Stimulated activated CD4-positive, alpha-beta T cell treated with anti-CD3 and anti-CD28 coated beads, TNF-alpha, amount 100 ng/mL, for 48 hours (primary cell): ENCODE measurements at regions not wholly inside any gene's neighbourhood (a gene's known extent, or its start where the extent isn't known, plus 50 kb on each side); places are given as distances from the start of the nearest gene placed in this dataset.
"Not testable (repeated sequence)": the region's sequence is repeated elsewhere in the genome, so short reads cannot be mapped to it uniquely, and the experiment has no call there.

ENCODE experiments used
- DNase-seq, 3 donors: peaks; one replicate each; pipeline ENCODE4 v3.0.0-alpha.2; 2020; ENCODE audit warnings: low read depth in 3 of 3

DNA sequence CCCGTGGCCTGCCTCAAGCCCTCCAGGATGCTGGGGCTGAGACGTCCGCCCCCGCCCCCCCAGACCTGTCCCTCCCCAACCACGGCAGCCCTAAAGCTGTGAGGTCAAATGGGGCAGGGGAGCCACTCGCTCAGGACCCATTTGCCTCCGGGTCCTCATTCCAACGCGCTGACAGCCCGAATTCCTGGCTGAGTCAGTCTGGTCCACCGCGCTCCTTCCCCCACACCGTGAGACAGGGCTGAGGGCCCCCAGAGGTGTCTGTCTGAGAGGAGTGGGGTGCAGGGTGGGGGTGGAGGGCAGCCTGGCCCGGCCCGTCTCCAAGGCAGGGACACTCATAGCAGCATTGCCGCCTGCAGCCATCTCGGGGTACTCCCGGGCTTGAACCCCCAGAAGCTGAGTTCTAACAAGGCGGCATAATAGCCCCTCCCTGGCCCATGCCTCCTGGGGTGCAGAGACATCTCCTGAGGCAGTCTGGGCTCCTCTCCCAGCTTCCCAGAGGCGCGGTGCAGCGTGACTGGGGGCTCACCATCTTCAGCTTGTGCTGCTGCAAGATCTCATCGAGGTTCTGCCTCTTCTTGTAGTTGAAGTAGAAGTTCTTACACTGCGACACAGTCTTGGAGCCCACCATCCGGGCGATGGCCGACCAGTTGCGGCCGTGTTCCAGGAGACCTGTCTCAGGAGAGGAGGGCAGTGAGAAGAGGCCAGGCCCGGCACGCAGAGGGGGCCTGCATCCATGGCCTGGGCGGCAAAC lies 90.5 kb downstream of the RFLNA start:
- DNase-seq, result no peak

DNA sequence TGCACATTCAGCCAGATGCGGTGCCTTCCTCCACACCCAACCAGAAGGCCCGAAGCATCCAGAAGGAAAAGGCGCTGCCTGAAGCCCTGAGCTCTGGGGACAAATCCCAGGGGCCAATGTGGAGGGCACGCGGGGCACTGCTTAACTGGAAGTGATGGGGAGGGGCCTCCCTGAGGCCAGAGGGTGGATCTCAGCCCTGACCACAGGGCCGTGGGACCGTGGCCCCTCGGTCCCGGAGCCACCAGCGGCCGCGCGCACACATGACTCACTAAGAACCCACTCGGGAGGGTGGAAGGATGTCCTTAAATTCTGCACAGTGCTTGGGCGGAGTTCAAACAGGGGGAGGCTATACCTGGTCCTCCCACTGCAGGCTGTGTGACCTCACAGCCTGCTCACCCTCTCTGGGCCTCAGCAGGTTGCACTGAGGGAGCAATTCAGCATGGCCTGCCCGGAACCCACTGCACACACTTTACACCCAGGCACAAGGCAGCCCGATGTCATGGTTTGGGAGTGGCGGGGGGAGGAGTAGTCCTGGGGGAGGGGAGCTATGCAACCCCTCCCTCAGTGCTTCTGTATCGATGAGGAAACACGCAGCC lies 89.5 kb downstream of the RFLNA start:
- DNase-seq, result no peak

DNA sequence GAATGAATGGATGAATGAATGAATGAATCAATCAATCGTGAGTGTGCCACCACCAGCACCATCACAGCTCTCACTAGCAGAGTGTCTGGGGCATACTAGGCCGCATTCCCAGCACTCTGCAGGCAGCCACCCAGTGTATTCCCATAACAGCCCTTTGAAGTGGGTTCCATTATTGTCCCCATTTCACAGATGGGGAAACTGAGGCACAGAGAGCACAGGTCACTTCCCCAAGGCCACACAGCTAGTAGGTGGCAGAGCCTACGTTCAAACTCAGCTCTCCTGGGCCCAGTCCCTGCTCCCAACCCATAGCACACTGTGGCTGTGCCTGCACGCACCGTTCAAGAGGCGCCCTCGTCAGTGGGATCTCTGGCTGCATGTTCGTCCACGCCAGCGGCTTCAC lies 88.1 kb downstream of the RFLNA start:
- DNase-seq, result no peak

DNA sequence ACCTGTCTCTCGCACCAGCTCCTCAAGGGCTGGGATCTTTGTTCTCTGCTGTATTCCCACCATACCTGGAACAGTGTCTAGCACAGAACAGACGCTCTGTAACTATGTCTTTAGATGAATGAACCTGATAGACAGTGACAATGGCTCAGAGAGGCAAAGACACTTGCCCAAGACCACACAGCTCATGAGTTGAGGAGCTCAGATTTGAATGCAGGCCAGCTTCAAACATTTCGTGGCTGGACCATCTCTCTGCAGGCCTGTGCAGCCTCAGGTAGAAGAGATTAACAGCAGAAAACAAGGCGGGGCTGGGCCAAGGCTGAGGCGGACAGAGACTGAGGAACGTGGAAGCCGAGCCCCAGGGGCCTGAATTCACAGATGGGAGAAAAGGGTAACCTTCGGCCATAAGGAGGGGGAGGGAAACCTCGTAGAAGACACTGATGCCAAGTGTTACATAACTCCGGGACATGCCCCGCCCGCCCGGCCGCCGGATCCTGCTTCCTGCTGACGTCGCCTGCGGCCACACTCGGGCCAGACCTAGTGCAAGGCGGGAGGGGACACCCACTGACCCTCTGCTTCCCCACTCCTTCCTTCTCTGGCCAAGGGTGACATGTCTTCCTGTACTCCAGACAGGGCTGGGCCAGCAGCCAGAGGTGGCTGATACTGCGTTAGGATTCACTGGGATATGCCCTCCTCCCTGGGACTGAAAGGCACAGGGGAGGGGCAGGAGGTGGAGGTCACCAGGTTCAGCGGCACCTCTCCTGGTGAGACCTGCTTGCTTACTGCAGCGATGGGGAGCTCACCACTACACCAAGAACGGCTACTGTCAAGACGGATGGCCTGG lies 86.8 kb downstream of the RFLNA start:
- DNase-seq, result no peak

DNA sequence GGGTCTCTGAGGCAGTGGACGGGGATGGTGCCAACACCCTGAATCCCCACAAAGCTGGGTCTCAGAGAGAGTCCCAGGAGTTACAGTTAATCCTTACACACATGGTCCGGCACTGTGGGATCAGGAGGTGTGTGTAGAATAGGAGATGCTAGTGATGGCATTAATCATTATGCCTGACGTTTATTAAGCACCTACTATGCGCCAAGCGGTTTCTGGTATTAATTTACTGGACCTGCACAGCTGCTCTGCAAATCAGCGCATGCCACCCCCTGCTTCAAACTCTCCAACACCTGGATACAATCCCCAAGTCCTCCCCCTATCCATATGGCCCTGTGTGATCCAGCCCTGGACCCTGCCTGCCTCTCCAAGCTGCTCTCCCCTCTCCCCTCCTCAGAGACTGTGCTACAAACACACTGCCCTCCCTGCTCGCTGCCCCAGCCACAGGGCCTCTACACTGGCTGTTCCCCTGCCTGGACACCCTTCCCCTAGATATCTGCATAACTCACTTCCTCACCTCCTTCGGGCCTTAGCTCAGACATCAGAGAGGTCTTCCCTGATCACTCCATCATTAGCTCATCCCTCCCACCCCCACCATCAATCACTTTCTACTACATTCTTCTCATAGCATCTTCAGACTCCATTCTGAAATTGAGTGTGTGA lies 86.0 kb downstream of the RFLNA start:
- DNase-seq, result no peak

DNA sequence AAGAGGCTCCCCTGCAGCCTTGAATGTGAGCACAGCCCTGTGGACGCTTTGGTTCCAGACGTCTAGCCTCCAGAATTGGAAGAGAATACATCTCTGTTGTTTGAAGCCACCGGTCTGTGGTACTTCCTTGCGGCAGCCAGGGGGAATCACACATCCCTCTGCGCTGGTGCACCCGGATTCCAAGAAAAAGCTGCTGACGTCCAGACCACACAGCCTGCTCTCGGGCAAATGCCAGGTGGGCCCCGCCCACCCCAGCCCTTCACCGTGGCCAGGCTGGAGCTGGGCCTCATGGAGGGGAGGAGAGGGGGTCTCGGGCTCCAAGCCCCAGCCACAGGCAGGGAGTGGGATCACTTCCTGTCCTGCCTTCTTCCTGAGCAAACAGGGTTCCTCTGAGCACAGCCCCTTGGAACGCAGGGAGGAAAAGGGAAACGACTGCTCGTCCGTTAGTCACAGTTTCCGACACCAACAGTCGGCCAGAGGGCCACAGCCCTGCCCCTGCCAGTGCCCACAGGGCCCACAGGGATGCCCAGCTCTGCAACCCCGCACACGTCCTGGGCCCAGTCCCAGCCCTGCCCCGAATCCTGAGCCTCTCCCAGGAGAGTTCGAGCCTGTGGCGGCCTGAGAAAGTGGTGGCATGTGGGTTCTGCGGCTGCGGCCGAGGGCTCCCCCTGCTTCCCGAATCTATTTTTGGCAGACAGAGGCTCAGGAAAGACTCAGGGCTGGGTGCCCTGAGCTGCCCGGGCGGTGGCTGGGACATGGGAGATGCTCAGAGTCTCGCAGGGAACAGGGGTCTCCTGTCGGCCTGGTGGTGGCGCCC lies 85.3 kb downstream of the RFLNA start:
- no peak for DNase-seq

DNA sequence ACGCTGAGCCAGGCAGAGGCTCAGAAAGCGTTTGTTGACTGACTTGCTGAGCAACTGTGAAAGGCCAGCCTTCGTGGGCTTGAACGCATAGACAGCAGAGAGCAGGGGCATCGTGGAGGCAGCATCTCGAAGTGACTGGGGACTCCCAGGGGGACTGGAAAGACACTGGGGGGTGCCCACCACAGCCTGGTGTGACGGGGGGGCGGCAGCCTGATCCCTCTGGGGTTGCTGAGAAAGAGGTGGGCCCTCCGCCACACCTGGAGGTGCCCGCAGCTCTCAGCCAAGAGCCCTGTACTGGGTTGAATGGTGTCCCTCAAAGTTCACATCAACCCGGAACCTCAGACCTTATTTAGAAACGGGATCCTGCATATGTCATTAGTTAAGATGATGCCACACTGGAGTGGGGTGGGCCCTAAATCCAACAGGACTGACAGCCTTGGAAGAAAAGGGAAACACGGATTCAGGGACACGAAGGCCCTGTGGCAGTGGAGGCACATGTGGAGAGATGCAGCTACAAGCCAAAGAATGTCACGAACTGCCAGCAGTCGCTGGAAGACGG lies 84.6 kb downstream of the RFLNA start:
- no peak for DNase-seq

DNA sequence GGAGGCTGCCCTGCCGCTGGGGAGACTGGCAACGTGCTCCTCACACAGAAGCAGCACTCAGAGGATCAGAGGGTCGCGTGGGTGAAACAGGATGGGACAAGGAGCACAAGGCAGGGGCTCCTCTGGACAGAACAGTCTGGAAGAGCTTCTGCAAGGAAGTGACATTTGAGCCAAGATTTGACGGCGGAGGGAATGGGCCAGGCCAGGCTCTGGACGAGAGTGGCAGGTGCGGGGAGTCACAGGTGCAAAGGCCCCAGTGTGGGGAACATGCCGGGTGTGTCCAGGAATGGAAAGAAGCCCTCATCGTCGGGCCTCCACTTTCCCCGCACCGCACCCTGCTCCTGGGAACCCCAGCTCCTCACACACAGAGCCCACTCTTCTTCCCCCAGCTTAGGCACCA lies 84.0 kb downstream of the RFLNA start:
- no peak for DNase-seq

DNA sequence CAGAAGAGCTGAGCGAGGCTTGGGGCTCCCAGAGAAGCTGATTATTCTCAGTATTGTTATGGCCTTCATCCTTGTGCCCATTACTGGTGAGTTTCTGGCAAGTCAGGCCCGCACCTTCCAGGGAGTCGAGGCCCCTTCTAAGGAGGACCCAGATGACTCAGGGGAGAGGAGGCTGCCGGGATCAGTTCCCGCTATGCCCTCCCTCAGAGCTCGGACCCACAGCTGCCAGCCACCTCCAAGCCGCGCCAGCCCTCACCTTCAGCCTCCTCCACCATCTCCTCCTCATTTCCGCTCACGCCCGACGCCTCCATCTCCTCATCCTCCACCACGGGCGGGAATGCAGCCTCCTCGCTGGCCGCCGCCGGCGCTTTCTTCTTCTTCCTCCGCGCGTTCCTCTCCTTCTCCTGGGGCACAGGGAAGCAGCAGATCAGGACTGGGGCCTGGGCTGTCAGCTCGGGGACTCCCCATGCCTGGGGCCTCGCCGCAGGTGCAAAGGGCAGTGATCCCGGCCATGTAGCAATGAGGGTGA lies 83.2 kb downstream of the RFLNA start:
- no peak for DNase-seq

DNA sequence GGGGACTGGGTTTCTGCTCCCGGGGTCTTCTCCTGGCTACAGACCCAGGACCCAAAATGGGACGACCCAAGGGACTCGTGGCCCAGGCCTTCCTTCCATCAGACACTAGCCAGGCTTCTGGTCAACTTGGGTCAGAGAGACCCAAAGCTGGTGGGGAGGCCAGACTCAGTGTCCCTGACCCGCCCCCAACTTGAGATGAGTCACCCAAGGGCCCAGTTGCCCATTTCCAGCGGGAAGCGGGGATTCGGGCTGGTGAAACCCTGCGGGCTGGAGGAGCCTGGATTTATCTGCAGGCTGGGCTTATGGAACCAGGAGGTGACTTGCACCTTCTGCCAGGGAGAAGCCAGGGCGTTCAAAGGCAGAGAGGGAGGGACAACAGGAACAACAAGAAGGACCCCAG lies 81.5 kb downstream of the RFLNA start:
- no peak for DNase-seq

DNA sequence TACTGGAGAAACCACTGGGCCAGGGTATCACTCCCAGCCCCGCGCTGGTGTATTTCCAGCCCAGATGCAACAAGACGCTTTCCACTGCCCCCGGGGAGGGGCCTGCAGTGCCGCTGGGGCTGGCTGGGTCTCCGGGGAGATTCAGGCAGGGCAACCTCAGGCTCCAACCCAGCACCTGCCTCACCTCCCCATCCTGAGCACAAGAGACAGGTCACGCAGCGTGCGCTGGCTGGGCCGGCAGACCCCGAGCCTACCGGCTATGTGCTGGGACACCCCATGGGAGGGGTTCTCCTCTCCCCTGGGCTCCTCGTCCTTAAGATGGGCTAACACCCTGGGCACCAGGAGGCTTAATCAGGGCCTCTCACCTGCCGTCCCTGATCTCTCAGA lies 80.9 kb downstream of the RFLNA start:
- no peak for DNase-seq

DNA sequence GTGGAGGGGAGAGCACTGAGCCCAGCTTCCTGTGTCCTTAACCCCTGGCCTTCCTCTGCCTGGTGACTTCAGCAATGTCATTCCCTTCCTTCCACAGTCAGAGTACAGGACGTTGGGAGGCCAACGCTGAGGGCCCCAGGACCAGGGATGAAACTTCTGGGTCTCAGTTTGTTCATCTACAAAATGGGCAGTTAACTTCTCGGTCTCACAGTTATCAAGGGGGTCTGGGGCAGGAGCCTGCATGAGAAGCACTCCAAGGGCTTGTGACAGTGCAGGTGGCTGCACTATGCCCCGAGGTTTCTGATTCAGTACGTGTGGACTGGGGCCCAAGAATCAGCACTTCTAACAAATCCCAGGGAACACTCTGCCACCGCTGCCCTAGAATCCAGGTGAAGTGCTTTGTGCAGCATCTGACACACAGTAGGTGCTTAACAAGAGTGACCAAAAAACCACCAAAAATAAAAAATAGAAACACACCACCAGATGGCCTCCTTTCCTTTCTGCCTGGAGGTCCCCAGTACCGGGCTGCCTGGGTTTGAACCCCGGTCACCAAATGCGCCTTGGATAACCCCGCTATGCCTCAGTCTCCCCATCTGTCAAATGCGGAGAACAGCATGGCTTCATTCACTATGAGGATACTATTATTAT lies 80.4 kb downstream of the RFLNA start:
- DNase-seq, result no peak

DNA sequence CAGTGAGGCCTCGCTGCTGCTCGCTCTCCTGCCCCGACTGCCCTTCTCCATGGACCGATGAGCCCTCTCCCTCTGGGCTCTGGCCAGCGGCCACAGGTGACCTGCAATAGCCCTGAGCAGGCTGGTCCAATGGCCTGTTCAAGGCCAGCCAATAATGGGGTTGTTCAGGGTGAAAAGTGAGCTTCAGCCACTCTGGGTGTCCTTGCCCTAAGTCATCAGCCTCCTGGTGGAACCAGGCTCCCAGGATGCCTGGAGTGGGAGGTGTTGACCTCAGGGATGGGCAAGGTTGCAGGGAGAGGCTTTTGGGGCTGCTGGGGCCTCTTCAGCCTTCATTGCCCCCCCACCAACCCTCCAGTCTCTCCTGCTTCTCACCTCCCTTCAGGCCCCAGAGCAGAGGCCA lies 79.7 kb downstream of the RFLNA start:
- no peak for DNase-seq

DNA sequence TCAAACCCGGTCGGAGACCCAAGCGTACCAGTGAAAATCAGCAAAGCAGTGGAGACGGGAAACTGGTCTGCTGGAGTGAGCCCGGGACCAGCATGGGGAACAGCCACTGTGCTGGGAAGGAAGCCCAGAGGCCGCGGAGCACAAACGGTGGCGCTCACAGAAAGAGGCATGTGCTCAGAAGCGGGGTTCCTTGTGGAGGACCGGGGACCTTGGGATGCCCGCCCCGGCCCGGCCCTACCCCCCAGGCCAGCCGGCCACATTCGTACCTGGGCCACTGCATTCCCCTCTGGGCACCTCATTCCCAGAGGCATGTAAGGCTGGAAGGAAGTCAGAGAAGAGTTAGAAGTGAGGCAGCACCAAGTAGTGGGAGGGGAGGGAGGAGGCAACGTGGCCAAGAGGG lies 79.3 kb downstream of the RFLNA start:
- no peak for DNase-seq

DNA sequence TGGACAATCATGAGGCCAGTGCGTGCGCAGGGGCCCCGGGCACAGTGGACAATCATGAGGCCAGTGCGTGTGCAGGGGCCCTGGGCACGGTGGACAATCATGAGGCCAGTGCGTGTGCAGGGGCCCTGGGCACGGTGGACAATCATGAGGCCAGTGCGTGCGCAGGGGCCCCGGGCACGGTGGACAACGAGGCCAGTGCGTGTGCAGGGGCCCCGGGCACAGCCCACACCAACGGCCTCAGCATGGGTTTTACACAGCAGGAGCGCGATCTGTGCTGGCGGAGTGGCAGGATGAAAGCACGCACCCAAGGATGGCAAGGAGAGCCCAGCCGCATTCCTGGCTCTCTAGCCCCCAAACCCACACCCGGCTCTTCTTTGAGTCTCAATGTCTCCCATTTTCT lies 78.8 kb downstream of the RFLNA start:
- DNase-seq, result not testable (repeated sequence)

DNA sequence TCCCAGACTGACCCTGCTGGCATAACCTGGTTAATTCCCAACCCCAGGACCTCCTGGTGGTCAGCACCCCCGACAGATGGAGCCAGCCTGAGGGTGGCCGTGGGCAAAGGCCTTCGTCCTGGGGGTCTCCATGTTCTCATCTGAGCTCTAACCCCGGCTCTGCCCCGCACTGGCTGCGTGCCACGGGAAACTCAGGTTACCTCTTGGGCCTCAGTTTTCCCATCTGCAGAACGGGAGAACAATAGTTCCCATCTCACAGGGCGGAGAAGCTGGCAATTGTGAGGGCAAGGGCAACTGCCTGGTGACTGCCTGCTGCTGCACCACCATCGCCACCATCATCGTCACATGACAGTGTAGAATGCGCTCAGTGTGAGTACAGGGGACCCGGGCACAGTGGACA lies 77.9 kb downstream of the RFLNA start:
- DNase-seq, result no peak

DNA sequence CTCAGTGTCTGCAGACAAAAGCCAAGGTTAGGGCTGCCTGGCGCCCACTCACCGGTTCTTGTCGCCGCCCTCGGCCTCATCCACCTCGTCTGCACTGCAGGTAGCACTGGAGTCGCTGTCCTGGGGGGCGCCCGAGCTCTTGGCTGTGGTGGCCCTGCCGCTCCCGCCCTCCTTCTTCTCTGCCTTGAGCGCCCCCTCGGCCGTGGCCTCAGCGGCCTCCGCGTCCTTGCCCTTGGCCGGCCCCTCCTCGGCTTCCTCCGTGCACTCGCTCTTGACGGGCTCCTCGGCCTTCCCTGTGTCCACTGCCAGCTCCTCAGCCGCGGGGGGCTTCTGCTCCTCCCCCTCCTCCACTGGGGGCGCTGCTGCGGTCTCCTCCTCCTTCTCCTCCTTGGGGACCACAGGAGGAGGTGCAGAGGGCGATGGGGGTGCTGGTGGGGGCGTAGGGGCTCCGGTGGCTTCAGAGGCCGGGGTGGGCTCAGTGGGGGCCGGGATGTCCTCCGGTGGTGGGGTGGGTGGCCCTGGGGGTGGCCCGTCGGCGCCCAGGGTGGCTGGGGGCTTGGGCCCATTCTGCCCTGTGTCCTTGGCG lies 77.2 kb downstream of the RFLNA start:
- no peak for DNase-seq

DNA sequence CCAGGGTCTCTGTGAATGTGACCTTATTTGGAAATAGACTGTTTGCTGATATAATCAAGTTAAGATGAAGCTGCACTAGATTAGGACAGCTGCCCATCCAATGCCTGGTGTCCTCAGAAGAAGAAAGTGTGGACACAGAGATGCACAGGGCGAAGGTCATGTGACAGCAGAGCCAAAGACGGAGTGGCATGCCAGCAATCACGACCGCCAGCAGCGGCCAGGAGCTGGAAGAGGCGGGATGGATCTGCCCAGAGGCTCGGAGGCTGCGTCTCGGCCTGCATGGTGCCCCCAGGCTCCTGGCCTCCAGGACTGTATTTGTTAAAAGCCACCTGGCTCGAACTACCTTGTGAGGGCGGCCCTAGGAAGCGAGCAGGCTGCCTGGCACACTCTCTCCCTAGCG lies 76.5 kb downstream of the RFLNA start:
- no peak for DNase-seq

DNA sequence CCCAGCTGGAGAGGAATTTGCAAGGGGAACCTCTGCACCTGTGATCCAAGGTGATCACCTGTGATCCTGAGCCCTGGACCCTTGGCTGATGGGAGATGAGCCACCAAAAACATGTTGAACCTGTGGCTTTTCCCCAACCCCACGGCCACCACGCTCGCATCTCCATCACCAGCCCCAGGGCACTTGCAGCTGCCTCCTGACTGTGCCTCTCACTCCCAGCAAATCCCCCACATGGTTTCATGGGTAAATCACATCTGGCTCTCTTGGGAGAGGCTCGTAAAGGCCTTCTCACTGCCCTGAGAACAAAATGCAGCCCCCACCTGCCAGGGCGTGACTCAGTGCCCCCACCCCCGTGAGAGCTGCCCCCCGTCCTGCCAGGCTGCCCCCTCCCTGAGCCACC lies 76.0 kb downstream of the RFLNA start:
- DNase-seq, result no peak

DNA sequence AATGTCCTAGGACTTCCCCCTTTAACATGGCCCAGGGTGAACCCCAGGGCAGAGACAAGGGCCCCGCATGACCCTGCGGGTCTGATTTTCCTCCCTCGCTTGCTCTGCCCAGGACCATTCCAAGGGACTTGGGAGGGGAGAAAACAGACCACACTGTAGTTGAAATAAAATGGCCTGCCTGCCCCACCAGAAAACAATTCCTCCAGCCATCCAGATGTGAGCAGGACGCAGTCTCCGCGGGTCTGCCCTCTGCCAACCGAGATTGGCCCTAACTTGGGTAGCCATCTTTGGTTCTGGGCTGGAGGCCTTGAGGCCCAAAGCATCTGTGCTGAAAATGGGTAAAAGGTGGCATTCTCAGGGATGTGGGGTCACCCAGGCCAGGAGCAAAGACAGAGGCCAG lies 75.5 kb downstream of the RFLNA start:
- no peak for DNase-seq
